A673 (cell line): ENCODE measurements at regions not wholly inside any gene's neighbourhood (a gene's known extent, or its start where the extent isn't known, plus 50 kb on each side); places are given as distances from the start of the nearest gene placed in this dataset.

ENCODE experiments used
- BruUV-seq: library from RNA; stranded (reverse); fragments of 400-500 nt; replicated peaks from 2 replicates; lab custom pipeline; 2021; lab: Mats Ljungman, UMichigan
- CTCF ChIA-PET: fragments of 300-600 bp; sonication (Branson Sonifier 250); formaldehyde crosslinking; loops from one replicate; lab custom pipeline; 2022; ENCODE audit warnings: antibody characterized with exemption; lab: Charles Lee
- POLR2A ChIA-PET: fragments of 300-600 bp; sonication (Branson Sonifier 250); formaldehyde crosslinking; loops from one replicate; lab custom pipeline; 2022; ENCODE audit warnings: antibody characterized with exemption; ENCODE audit not compliant: low non-redundant PET; lab: Charles Lee
- DNase-seq: peaks from one replicate; pipeline ENCODE4 v3.0.0-alpha.2; 2015; ENCODE audit warnings: low spot score
- H3K27ac ChIP-seq: fragments of 200-600 bp; sonication (generic); 2 replicates; pipeline ENCODE4 v1.5.1; 2016; ENCODE audit warnings: mixed run types, low read depth, mild to moderate bottlenecking, mixed read lengths, antibody characterized with exemption, low read length; ENCODE audit not compliant: poor library complexity, severe bottlenecking
- H3K27me3 ChIP-seq: fragments of 200-600 bp; sonication (generic); replicated peaks from 2 replicates; pipeline ENCODE4 v1.6.1; 2017; ENCODE audit warnings: mixed run types, low read depth, mild to moderate bottlenecking, mixed read lengths, antibody characterized with exemption, low read length; ENCODE audit not compliant: insufficient read depth, poor library complexity
- H3K36me3 ChIP-seq: fragments of 200-600 bp; sonication (generic); 2 replicates; pipeline ENCODE4 v1.6.1; 2016; ENCODE audit warnings: mixed run types, mild to moderate bottlenecking, mixed read lengths, antibody characterized with exemption, low read length; ENCODE audit not compliant: insufficient read depth, poor library complexity, severe bottlenecking
- H3K4me1 ChIP-seq: fragments of 200-600 bp; sonication (generic); 2 replicates; pipeline ENCODE4 v1.6.1; 2017; ENCODE audit warnings: mixed run types, mild to moderate bottlenecking, mixed read lengths, antibody characterized with exemption, low read length; ENCODE audit not compliant: insufficient read depth, poor library complexity, severe bottlenecking
- H3K4me3 ChIP-seq: fragments of 200-600 bp; sonication (generic); 2 replicates; pipeline ENCODE4 v1.5.1; 2016; ENCODE audit warnings: low read depth, mixed run types, mild to moderate bottlenecking, mixed read lengths, low read length; ENCODE audit not compliant: poor library complexity, severe bottlenecking
- H3K9me3 ChIP-seq: fragments of 200-600 bp; sonication (generic); 2 replicates; pipeline ENCODE4 v1.6.1; 2016; ENCODE audit warnings: mixed run types, low read depth, mild to moderate bottlenecking, mixed read lengths, antibody characterized with exemption, low read length; ENCODE audit not compliant: poor library complexity, severe bottlenecking
- CTCF ChIP-seq: fragments of 300-800, 200-600 bp; sonication (generic); conservative IDR thresholded peaks from 2 replicates; pipeline ENCODE4 v1.5.1; 2017; ENCODE audit warnings: low read depth, mild to moderate bottlenecking, antibody characterized with exemption, low read length, moderate library complexity, mixed read lengths
- EZH2 ChIP-seq: fragments of 200-600 bp; sonication (generic); IDR thresholded peaks from 2 replicates; pipeline ENCODE4 v1.6.1; 2017; ENCODE audit warnings: borderline replicate concordance, low read depth, mild to moderate bottlenecking, mixed read lengths, antibody characterized with exemption, low read length; ENCODE audit not compliant: poor library complexity, severe bottlenecking
- intact Hi-C: fragments of 100-400 bp; cut with micrococcal nuclease; formaldehyde crosslinking; loops from one replicate; pipeline ENCODE4 v1.10.0; 2022; ENCODE audit not compliant: unreplicated experiment

DNA sequence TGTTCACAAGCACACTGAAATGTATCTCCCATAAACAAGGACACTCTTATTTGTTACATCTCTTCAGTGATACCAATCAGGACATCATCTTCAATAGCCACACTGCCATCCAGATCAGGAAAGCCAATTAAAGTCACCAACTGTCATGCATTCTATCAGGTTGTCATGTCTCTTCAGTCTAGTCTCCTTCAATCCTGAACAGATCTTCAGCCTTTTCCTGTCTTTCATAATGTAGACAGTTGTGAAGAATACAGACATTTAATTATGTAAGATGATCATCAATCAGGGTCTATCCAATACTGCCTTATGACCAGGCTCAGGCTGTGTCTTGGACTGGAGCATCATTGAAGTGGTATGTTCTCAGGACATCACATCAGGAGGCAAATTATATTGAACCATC is 419.8 kb upstream of the SMC2 start:
- H3K4me1 ChIP-seq, result no peaks in the 10 kb centered on the region
- no peak for DNase-seq
- ChIA-PET CTCF (no interaction called here), POLR2A (no interaction called here)
- intact Hi-C loops, result no loop called here
- BruUV-seq, result no TSS peak
- peaks cover 6% of the 10 kb centered on the region for H3K9me3 ChIP-seq
- H3K4me3 ChIP-seq, result no peak overlapping the region
- H3K27me3 ChIP-seq, result no peaks in the 10 kb centered on the region
- no peak overlapping the region for H3K27ac ChIP-seq
- TF ChIP-seq EZH2 (no peak), CTCF (no peak)
- no peaks in the 10 kb centered on the region for H3K36me3 ChIP-seq

GRCh38 chr9:103680581-103680980 is 413.5 kb upstream of the SMC2 start:
- no TSS peak for BruUV-seq
- Histone ChIP-seq H3K27me3 (no peaks in the 10 kb centered on the region), H3K4me1 (no peaks in the 10 kb centered on the region), H3K36me3 (no peaks in the 10 kb centered on the region), H3K9me3 (peaks cover 4% of the 10 kb centered on the region), H3K4me3 (no peak overlapping the region), H3K27ac (no peak overlapping the region)
- intact Hi-C loops, result no loop called here
- ChIA-PET POLR2A (no interaction called here), CTCF (no interaction called here)
- DNase-seq, result no peak
- TF ChIP-seq EZH2, result no peak
- TF ChIP-seq CTCF, result no peak

DNA sequence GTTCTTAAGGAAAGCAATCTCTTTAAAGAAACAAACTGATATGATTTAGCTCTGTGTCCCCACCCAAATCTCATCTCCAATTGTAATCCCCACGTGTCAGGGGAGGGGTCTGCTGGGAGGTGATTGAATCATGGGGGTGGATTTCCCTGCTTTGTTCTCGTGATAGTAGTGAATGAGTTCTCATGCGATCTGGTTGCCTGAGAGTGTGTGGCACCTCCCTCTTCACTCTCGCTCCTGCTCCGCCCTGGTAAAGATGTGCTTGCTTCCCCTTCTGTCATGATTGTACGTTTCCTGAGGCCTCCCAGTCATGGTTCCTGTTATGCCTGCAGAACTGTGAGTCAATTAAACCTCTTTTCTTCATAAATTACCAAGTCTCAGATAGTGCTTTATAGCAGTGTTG is 412.7 kb upstream of the SMC2 start:
- TF ChIP-seq CTCF, result no peak
- no peak for TF ChIP-seq EZH2
- H3K27ac ChIP-seq, result no peak overlapping the region
- no peaks in the 10 kb centered on the region for H3K9me3 ChIP-seq
- ChIA-PET CTCF (no interaction called here), POLR2A (no interaction called here)
- no TSS peak for BruUV-seq
- no peaks in the 10 kb centered on the region for H3K36me3 ChIP-seq
- H3K4me1 ChIP-seq, result no peaks in the 10 kb centered on the region
- H3K4me3 ChIP-seq, result no peak overlapping the region
- no peak for DNase-seq
- H3K27me3 ChIP-seq, result no peaks in the 10 kb centered on the region
- intact Hi-C loops, result no loop called here
